Heart left ventricle (tissue), 16 donors: ENCODE measurements at regions not wholly inside any gene's neighbourhood (a gene's known extent, or its start where the extent isn't known, plus 50 kb on each side); places are given as distances from the start of the nearest gene placed in this dataset.

Experiments used
- ATAC-seq, 4 donors: fragments of 200-7000 bp; cut with Tn5 transposase; one replicate each; pipeline ENCODE4 v1.9.1; 2020 to 2022; ENCODE audit warnings: moderate library complexity in 4 of 4, mild to moderate bottlenecking in 3 of 4, moderate number of reproducible peaks in 1 of 4
- DNase-seq, 5 donors: peaks; one replicate each; pipeline ENCODE4 v3.0.0-alpha.2; 2020
- H3K27ac ChIP-seq, 12 donors: fragments of 200-600 bp; sonication (generic) in 4 of 12; one replicate each; pipeline versions ENCODE4 v1.5.0 to v1.8.0; 2016 to 2022; ENCODE audit warnings: mild to moderate bottlenecking in 2 of 12
- H3K27me3 ChIP-seq, 9 donors: fragments of 200-600 bp; sonication (generic) in 2 of 9; one replicate each; pipeline versions ENCODE4 v1.5.1 to v1.8.0; 2016 to 2022; ENCODE audit warnings: mild to moderate bottlenecking in 3 of 9
- H3K36me3 ChIP-seq, 9 donors: fragments of 200-600 bp; sonication (generic) in 2 of 9; one replicate each; pipeline versions ENCODE4 v1.5.0 to v1.8.0; 2018 to 2022; ENCODE audit warnings: mild to moderate bottlenecking in 2 of 9
- H3K4me1 ChIP-seq, 12 donors: fragments of 200-600 bp; sonication (generic) in 4 of 12; one replicate each; pipeline versions ENCODE4 v1.5.0 to v1.8.0; 2016 to 2022; ENCODE audit warnings: mild to moderate bottlenecking in 3 of 12
- H3K4me3 ChIP-seq, 12 donors: fragments of 200-600 bp; sonication (generic) in 4 of 12; one replicate each; pipeline versions ENCODE4 v1.5.0 to v1.8.0; 2017 to 2022; ENCODE audit warnings: mild to moderate bottlenecking in 9 of 12, moderate library complexity in 4 of 12
- H3K9me3 ChIP-seq, 12 donors: fragments of 200-600 bp; sonication (generic) in 4 of 12; one replicate each; pipeline versions ENCODE4 v1.5.0 to v1.8.0; 2016 to 2022; ENCODE audit warnings: mild to moderate bottlenecking in 1 of 12
- POLR2A ChIP-seq, 2 donors: fragments of 450-650 bp; IDR thresholded peaks; one replicate each; pipeline ENCODE4 v1.6.1; 2017; ENCODE audit warnings: antibody characterized with exemption in 2 of 2, mild to moderate bottlenecking in 2 of 2, moderate library complexity in 2 of 2
- WGBS, 4 donors: extraction: QIAGEN DNeasy Blood & Tissue Kit in 2 of 4; methylation state at CpG; one replicate each; pipeline versions ENCODE4 v1.1.5 to v1.1.7; 2013 to 2018; 5-methylcytosine and 5-hydroxymethylcytosine counted together
- intact Hi-C, 10 donors: fragments of 100-400 bp; cut with DNase I; formaldehyde crosslinking; loops; one replicate each; pipeline versions ENCODE4 v1.11.1 to v1.14.2; 2022
- TF ChIP-seq, protein P1 (sequence below), 12 donors: fragments of 200-600 bp; sonication (generic) in 4 of 12; IDR thresholded peaks; one replicate each; pipeline versions ENCODE4 v1.5.0 to v1.8.0; 2018 to 2022; ENCODE audit warnings: antibody characterized with exemption in 12 of 12, mild to moderate bottlenecking in 5 of 12
- donor health status: ischemic (EF 13 %, LVEDD 7.1; RV severe dilation, severe dysfunction).
- donor health status: healthy with polysubstance abuse.
- donor health status: DM: no; HTN: yes; CAD: no.
- donor health status: DM: no; HTN: no; CAD: no.
- donor health status: ischemic (EF 25% LVEDD 6.9; RV normal size, moderate dysfunction).
- donor health status: ischemic (EF 25% LVEDD 5.7; RV mildly dilated, moderate dysfunction).
- donor health status: healthy.
- donor health status: DM: yes; HTN: yes; CAD: no.
- donor health status: ischemic (EF 35%, LVEDD 5.7; RV mildly dilated, moderate dysfunction).
- donor health status: nonischemic (EF 11% LVEDD 7.7; RV severe dilation, severe dysfunction).
- donor health status: DM: yes; HTN: yes; CAD: no.
- donor health status: PGD.
- donor health status: ischemic (EF 29% LVEDD 5.4; RV normal size, mild dysfunction).
- donor health status: nonischemic (EF 23%, LVEDD 6.1; RV moderate dilation, normal function).

DNA sequence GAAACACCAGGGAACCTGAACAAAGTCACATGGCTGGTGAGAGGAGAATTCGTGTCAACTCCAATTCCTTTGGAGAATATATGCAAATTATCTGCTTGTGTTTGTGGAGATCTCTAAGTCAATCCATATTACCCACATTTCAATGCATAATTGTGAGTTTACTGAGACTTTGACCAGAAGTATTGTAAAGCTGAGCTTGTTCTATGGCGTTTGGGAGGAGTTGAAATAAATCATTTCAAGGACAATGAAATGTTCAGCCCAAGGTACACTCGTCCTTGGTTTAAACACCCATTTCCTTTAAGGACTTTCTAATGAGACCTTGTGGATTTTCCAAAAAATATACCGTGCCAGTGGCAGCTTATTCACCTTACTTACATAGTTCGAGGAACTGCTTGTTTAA lies 186.6 kb upstream of the HDAC9 start:
- 37 to 47% (median 43%) methylated on average over 5 of the region's 5 CpGs for WGBS, 4 donors
- DNase-seq (no peak), ATAC-seq (no peak)
- H3K27ac ChIP-seq = no peak overlapping the region
- H3K4me3 ChIP-seq = no peak overlapping the region
- no peaks in the 10 kb centered on the region for H3K9me3 ChIP-seq
- intact Hi-C loops = no loop called here
- H3K36me3 ChIP-seq = no peaks in the 10 kb centered on the region
- H3K4me1 ChIP-seq = peaks cover 0 to 2% (median 0%) of the 10 kb centered on the region in 12 donors
- no peaks in the 10 kb centered on the region for H3K27me3 ChIP-seq
- TF ChIP-seq POLR2A (IDR thresholded peaks at IDR 0.05) = no peak
- TF ChIP-seq, protein P1, sequence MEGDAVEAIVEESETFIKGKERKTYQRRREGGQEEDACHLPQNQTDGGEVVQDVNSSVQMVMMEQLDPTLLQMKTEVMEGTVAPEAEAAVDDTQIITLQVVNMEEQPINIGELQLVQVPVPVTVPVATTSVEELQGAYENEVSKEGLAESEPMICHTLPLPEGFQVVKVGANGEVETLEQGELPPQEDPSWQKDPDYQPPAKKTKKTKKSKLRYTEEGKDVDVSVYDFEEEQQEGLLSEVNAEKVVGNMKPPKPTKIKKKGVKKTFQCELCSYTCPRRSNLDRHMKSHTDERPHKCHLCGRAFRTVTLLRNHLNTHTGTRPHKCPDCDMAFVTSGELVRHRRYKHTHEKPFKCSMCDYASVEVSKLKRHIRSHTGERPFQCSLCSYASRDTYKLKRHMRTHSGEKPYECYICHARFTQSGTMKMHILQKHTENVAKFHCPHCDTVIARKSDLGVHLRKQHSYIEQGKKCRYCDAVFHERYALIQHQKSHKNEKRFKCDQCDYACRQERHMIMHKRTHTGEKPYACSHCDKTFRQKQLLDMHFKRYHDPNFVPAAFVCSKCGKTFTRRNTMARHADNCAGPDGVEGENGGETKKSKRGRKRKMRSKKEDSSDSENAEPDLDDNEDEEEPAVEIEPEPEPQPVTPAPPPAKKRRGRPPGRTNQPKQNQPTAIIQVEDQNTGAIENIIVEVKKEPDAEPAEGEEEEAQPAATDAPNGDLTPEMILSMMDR (IDR thresholded peaks at IDR 0.05) = no peak

DNA sequence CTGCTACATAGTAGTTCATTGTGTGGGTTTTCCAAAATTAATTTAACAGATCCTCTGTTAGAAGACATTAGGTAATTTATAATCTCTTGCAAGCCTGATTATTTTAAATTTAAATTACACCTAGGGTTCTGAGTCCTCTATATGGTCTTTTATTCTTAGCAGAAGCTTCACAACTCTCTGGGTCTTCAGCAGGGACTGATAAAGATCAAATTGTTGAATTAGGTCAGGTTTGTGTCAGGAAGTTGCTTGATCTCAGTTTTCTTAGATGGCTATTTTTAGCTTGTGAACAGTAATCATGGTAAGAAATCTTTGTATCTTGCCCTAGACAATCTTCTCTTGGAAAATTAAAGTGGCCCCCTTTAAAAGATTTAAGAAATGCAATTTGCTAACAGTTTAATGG lies 183.1 kb upstream of the HDAC9 start:
- no peak overlapping the region for H3K4me3 ChIP-seq
- intact Hi-C loops = no loop called here
- H3K9me3 ChIP-seq = no peaks in the 10 kb centered on the region
- no peak overlapping the region for H3K27ac ChIP-seq
- no peaks in the 10 kb centered on the region for H3K36me3 ChIP-seq
- DNase-seq (no peak), ATAC-seq (no peak)
- TF ChIP-seq POLR2A (IDR thresholded peaks at IDR 0.05) = no peak
- TF ChIP-seq, protein P1 (IDR thresholded peaks at IDR 0.05) = no peak
- H3K4me1 ChIP-seq = peaks cover 0 to 8% (median 0%) of the 10 kb centered on the region in 12 donors
- H3K27me3 ChIP-seq = no peaks in the 10 kb centered on the region

DNA sequence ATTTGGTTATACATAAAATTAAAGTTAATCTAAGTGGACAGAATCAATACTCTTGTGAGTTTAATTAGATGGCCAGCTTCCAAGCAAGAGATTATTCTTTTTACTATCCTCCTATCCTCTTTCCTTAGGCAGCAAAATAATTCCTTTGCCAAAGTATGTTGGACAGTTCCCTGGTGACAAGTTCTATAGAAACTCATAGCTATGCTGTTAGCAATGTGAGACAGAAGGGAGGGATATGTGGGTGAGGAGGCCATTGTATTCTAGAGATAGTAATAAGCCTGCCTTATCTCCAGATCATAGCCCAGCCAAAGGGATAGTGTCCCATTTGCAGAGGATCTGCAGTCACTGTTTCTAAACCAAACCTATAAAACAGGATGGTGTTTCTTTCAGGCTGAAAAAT lies 181.6 kb upstream of the HDAC9 start:
- TF ChIP-seq, protein P1 (IDR thresholded peaks at IDR 0.05) = no peak
- TF ChIP-seq POLR2A (IDR thresholded peaks at IDR 0.05) = no peak
- ATAC-seq (peak in 1 of 4 donors; percentile 27), DNase-seq (no peak)
- H3K4me1 ChIP-seq = peaks cover 0 to 12% (median 2%) of the 10 kb centered on the region in 12 donors
- intact Hi-C loops = no loop called here
- H3K36me3 ChIP-seq = no peaks in the 10 kb centered on the region
- H3K27me3 ChIP-seq = no peaks in the 10 kb centered on the region
- H3K9me3 ChIP-seq = no peaks in the 10 kb centered on the region
- H3K4me3 ChIP-seq = no peak overlapping the region
- no peak overlapping the region for H3K27ac ChIP-seq

DNA sequence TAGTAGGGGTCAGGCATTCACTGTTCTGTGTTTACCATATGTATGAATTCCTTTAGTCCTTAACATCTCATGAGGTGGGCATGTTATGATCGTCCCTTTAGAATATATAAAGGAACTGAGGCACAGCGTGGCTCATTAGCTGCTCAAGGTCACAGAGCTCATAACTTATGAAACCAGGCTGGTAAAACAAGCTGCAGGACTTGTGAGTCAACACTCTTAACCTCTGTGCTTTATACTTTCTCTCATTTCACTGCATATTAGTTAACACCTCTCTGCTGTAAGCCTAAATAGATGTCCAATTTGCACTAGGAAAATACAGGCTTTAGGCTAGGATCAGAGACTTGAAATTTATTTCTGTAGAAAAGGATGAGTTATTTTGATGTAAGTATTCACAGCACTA lies 180.3 kb upstream of the HDAC9 start:
- no peak for DNase-seq
- H3K36me3 ChIP-seq = no peaks in the 10 kb centered on the region
- intact Hi-C loops = no loop called here
- peaks cover 0 to 16% (median 2%) of the 10 kb centered on the region in 12 donors for H3K4me1 ChIP-seq
- H3K27me3 ChIP-seq = no peaks in the 10 kb centered on the region
- H3K27ac ChIP-seq = no peak overlapping the region
- TF ChIP-seq POLR2A (IDR thresholded peaks at IDR 0.05) = no peak
- TF ChIP-seq, protein P1 (IDR thresholded peaks at IDR 0.05) = no peak
- no peak for ATAC-seq
- no peak overlapping the region for H3K4me3 ChIP-seq
- no peaks in the 10 kb centered on the region for H3K9me3 ChIP-seq
- 83 to 96% (median 93%) methylated on average over 2 of the region's 2 CpGs for WGBS, 4 donors
